ENCODE measurements at regions not wholly inside any gene's neighbourhood (a gene's known extent, or its start where the extent isn't known, plus 50 kb on each side); places are given as distances from the start of the nearest gene placed in this dataset.

GRCh38 chr7:80362010-80362618 is 149.8 kb downstream of the GNAT3 start:
- Mint-ChIP-seq H3K4me1 (peaks cover 11% of the 10 kb centered on the region), H3K27ac (ENCODE audit: unreplicated experiment) (no peak overlapping the region), H3K27me3 (ENCODE audit: low read depth) (no peaks in the 10 kb centered on the region), H3K4me3 (no peak overlapping the region), H3K9me3 (peaks cover 11% of the 10 kb centered on the region), H3K36me3 (ENCODE audit: low read depth) (peaks cover 3% of the 10 kb centered on the region)
- DNase-seq (ENCODE audit: low read depth, low spot score) = no peak
- no peak for TF ChIP-seq CTCF (conservative IDR thresholded peaks at IDR 0.05)

DNA sequence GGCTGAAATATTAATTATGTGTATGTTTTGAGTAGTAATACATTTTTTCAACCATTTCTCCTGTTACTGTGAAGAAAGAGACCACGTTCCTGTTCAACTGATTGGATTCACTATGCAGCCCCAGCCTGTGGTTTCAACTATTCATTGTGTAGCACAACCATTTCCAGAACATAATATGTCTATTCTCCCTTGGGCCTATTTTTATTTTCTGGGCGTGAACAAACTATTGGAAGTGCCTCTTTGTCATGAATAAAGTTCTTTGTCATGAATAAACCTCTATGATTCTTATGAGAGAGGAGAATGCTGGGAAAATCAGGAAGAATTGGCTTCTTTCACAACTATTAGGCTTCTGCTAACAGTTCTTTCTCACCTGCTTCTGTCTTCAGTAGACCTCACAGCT is 152.4 kb downstream of the GNAT3 start:
- Mint-ChIP-seq H3K9me3 (peaks cover 4% of the 10 kb centered on the region), H3K36me3 (ENCODE audit: low read depth) (peaks cover 2% of the 10 kb centered on the region), H3K27ac (ENCODE audit: unreplicated experiment) (no peak overlapping the region), H3K27me3 (ENCODE audit: low read depth) (no peaks in the 10 kb centered on the region), H3K4me3 (no peak overlapping the region), H3K4me1 (peaks cover 11% of the 10 kb centered on the region)
- no peak for DNase-seq (ENCODE audit: low read depth, low spot score)
- TF ChIP-seq CTCF (conservative IDR thresholded peaks at IDR 0.05) = no peak

GRCh38 chr7:80359029-80359428 is 152.8 kb downstream of the GNAT3 start:
- Mint-ChIP-seq H3K9me3 (peaks cover 4% of the 10 kb centered on the region), H3K4me3 (no peak overlapping the region), H3K4me1 (peaks cover 11% of the 10 kb centered on the region), H3K27me3 (ENCODE audit: low read depth) (no peaks in the 10 kb centered on the region), H3K27ac (ENCODE audit: unreplicated experiment) (no peak overlapping the region), H3K36me3 (ENCODE audit: low read depth) (peaks cover 2% of the 10 kb centered on the region)
- DNase-seq (ENCODE audit: low read depth, low spot score) = no peak
- TF ChIP-seq CTCF (conservative IDR thresholded peaks at IDR 0.05) = no peak

DNA sequence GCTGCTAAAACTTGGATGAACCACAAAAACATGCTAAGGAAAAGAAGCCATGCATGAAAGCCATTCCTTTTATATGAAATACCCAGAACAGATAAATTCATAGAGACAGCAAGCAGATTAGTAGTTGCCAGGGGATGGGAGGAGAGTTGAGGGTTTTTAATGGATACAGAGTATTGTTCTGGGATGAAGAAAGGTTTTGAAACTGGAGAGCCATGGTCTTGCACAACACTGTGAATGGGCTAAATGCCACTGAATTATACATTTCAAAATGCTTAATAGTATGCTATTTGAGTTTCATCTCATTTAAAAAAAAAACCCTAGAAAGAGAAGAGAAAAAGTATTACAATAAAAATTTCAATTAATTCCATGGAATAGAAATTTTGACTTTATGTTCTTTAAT is 154.3 kb downstream of the GNAT3 start:
- no peak for DNase-seq (ENCODE audit: low read depth, low spot score)
- Mint-ChIP-seq H3K4me1 (peaks cover 11% of the 10 kb centered on the region), H3K36me3 (ENCODE audit: low read depth) (peaks cover 2% of the 10 kb centered on the region), H3K9me3 (peaks cover 4% of the 10 kb centered on the region), H3K4me3 (no peak overlapping the region), H3K27me3 (ENCODE audit: low read depth) (no peaks in the 10 kb centered on the region), H3K27ac (ENCODE audit: unreplicated experiment) (no peak overlapping the region)
- TF ChIP-seq CTCF (conservative IDR thresholded peaks at IDR 0.05) = no peak

DNA sequence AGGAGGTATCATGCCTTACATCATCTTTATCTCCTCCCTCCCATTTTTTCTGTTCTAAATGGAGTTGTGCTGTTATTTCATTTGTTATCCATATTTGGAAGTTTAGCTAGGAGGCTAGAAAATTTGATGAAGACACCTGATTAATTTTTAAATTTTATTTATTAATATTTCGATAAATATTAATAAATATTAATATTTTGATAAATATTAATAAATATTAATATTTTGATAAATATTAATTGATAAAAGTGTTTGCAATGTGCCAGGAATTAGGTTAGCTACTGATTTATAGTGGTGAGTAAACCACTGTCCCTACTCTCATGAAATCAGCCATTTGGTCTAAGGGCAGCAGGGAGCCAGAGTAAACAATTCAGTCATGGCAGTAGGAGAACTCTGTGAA is 161.4 kb downstream of the GNAT3 start:
- Mint-ChIP-seq H3K27me3 (ENCODE audit: low read depth) (no peaks in the 10 kb centered on the region), H3K36me3 (ENCODE audit: low read depth) (peaks cover 2% of the 10 kb centered on the region), H3K9me3 (peaks cover 2% of the 10 kb centered on the region), H3K4me1 (no peaks in the 10 kb centered on the region), H3K27ac (ENCODE audit: unreplicated experiment) (no peak overlapping the region), H3K4me3 (no peak overlapping the region)
- TF ChIP-seq CTCF (conservative IDR thresholded peaks at IDR 0.05) = no peak
- no peak for DNase-seq (ENCODE audit: low read depth, low spot score)
